HCT116 (cell line): ENCODE measurements at regions not wholly inside any gene's neighbourhood (a gene's known extent, or its start where the extent isn't known, plus 50 kb on each side); places are given as distances from the start of the nearest gene placed in this dataset.

Experiments
- CEBPB ChIP-seq: IDR thresholded peaks from 2 replicates; pipeline ENCODE4 v1.6.1; 2012; ENCODE audit warnings: low read depth
- EZH2 ChIP-seq: fragments of 200-600 bp; sonication (generic); IDR thresholded peaks from 2 replicates; pipeline ENCODE4 v1.6.1; 2017; ENCODE audit warnings: antibody characterized with exemption, mixed run types
- EZH2phosphoT487 ChIP-seq: fragments of 200-600 bp; IDR thresholded peaks from 2 replicates; pipeline ENCODE4 v1.6.1; 2018; ENCODE audit warnings: antibody characterized with exemption, borderline replicate concordance
- JUND ChIP-seq: IDR thresholded peaks from 2 replicates; pipeline ENCODE4 v1.6.1; 2012
- POLR2A ChIP-seq: IDR thresholded peaks from 2 replicates; pipeline ENCODE4 v1.7.0; 2011; ENCODE audit warnings: borderline replicate concordance; ENCODE audit not compliant: insufficient read depth, insufficient read length; ENCODE audit errors: extremely low read depth
- POLR2AphosphoS5 ChIP-seq: IDR thresholded peaks from 2 replicates; pipeline ENCODE4 v1.6.1; 2011; ENCODE audit warnings: mild to moderate bottlenecking, low read depth, low read length, moderate library complexity
- SIN3A ChIP-seq: IDR thresholded peaks from 2 replicates; pipeline ENCODE4 v1.6.1; 2012; ENCODE audit warnings: low read depth
- SP1 ChIP-seq: IDR thresholded peaks from 2 replicates; pipeline ENCODE4 v1.6.1; 2012; ENCODE audit warnings: low read depth
- TCF7L2 ChIP-seq: IDR thresholded peaks from 2 replicates; pipeline ENCODE4 v1.7.0; 2011; ENCODE audit warnings: borderline replicate concordance, inconsistent platforms; ENCODE audit not compliant: insufficient read depth, insufficient read length; ENCODE audit errors: extremely low read depth
- TF ChIP-seq, protein P1 (sequence below), 3 experiments: fragments of 200-600 bp in 1 of 3; sonication (generic) in 1 of 3; IDR thresholded peaks in 2 of 3; conservative IDR thresholded peaks in 1 of 3; 2 replicates each; pipeline ENCODE4 v1.5.1; 2012 to 2017; ENCODE audit warnings: low read depth in 2 of 3, low read length in 2 of 3, antibody characterized with exemption in 1 of 3, borderline replicate concordance in 1 of 3, control low read depth in 1 of 3, mild to moderate bottlenecking in 1 of 3, mixed read lengths in 1 of 3, mixed run types in 1 of 3, moderate library complexity in 1 of 3; ENCODE audit not compliant: insufficient read depth in 1 of 3
- TF ChIP-seq, protein P2 (sequence below): IDR thresholded peaks from 2 replicates; pipeline ENCODE4 v1.6.1; 2012
- TF ChIP-seq, protein P3 (sequence below): IDR thresholded peaks from 2 replicates; pipeline ENCODE4 v1.6.1; 2012
- TF ChIP-seq, protein P4 (sequence below): IDR thresholded peaks from 2 replicates; pipeline ENCODE4 v1.6.1; 2011; ENCODE audit warnings: mild to moderate bottlenecking, low read length, moderate library complexity; ENCODE audit not compliant: insufficient replicate concordance; ENCODE audit errors: extremely low read depth
- TF ChIP-seq, protein P5 (sequence below): IDR thresholded peaks from 2 replicates; pipeline ENCODE4 v1.6.1; 2012; ENCODE audit warnings: low read depth

DNA sequence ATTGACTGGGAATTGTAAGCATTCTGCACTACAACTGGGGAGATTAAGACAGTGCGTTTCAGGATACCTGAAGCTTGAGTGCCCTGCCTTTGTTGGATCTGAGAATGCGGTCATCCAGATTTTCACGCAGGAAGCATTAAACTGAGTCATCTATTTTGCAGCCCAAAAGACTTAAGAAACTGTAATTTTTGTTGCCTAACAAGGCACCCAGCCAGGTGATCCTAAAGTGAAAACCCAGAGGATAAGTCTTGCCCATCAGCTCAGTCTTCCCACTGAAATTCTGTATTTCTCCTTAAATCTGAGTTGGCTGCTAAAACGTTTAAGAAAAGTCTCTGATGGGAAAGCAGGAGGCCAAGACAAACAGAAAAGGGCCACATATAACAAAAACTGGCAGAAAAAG, 242.5 kb upstream of the TMCO5A start:
- TF ChIP-seq POLR2A (no peak), POLR2AphosphoS5 (no peak), EZH2 (no peak), CEBPB (no peak), SIN3A (no peak), EZH2phosphoT487 (no peak), JUND (no peak), SP1 (no peak), TCF7L2 (no peak)
- TF ChIP-seq, protein P1, sequence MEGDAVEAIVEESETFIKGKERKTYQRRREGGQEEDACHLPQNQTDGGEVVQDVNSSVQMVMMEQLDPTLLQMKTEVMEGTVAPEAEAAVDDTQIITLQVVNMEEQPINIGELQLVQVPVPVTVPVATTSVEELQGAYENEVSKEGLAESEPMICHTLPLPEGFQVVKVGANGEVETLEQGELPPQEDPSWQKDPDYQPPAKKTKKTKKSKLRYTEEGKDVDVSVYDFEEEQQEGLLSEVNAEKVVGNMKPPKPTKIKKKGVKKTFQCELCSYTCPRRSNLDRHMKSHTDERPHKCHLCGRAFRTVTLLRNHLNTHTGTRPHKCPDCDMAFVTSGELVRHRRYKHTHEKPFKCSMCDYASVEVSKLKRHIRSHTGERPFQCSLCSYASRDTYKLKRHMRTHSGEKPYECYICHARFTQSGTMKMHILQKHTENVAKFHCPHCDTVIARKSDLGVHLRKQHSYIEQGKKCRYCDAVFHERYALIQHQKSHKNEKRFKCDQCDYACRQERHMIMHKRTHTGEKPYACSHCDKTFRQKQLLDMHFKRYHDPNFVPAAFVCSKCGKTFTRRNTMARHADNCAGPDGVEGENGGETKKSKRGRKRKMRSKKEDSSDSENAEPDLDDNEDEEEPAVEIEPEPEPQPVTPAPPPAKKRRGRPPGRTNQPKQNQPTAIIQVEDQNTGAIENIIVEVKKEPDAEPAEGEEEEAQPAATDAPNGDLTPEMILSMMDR (IDR thresholded peaks at IDR 0.05 in 2 of 3, conservative IDR thresholded peaks at IDR 0.05 in 1 of 3; ENCODE audit: borderline replicate concordance in 1 of 3, insufficient read depth in 1 of 3, low read depth in 2 of 3, low read length in 2 of 3), result no peak
- TF ChIP-seq, protein P2, sequence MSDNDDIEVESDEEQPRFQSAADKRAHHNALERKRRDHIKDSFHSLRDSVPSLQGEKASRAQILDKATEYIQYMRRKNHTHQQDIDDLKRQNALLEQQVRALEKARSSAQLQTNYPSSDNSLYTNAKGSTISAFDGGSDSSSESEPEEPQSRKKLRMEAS, result no peak
- TF ChIP-seq, protein P3, sequence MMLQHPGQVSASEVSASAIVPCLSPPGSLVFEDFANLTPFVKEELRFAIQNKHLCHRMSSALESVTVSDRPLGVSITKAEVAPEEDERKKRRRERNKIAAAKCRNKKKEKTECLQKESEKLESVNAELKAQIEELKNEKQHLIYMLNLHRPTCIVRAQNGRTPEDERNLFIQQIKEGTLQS, result no peak
- TF ChIP-seq, protein P4, sequence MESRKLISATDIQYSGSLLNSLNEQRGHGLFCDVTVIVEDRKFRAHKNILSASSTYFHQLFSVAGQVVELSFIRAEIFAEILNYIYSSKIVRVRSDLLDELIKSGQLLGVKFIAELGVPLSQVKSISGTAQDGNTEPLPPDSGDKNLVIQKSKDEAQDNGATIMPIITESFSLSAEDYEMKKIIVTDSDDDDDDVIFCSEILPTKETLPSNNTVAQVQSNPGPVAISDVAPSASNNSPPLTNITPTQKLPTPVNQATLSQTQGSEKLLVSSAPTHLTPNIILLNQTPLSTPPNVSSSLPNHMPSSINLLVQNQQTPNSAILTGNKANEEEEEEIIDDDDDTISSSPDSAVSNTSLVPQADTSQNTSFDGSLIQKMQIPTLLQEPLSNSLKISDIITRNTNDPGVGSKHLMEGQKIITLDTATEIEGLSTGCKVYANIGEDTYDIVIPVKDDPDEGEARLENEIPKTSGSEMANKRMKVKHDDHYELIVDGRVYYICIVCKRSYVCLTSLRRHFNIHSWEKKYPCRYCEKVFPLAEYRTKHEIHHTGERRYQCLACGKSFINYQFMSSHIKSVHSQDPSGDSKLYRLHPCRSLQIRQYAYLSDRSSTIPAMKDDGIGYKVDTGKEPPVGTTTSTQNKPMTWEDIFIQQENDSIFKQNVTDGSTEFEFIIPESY, result no peak
- TF ChIP-seq, protein P5, sequence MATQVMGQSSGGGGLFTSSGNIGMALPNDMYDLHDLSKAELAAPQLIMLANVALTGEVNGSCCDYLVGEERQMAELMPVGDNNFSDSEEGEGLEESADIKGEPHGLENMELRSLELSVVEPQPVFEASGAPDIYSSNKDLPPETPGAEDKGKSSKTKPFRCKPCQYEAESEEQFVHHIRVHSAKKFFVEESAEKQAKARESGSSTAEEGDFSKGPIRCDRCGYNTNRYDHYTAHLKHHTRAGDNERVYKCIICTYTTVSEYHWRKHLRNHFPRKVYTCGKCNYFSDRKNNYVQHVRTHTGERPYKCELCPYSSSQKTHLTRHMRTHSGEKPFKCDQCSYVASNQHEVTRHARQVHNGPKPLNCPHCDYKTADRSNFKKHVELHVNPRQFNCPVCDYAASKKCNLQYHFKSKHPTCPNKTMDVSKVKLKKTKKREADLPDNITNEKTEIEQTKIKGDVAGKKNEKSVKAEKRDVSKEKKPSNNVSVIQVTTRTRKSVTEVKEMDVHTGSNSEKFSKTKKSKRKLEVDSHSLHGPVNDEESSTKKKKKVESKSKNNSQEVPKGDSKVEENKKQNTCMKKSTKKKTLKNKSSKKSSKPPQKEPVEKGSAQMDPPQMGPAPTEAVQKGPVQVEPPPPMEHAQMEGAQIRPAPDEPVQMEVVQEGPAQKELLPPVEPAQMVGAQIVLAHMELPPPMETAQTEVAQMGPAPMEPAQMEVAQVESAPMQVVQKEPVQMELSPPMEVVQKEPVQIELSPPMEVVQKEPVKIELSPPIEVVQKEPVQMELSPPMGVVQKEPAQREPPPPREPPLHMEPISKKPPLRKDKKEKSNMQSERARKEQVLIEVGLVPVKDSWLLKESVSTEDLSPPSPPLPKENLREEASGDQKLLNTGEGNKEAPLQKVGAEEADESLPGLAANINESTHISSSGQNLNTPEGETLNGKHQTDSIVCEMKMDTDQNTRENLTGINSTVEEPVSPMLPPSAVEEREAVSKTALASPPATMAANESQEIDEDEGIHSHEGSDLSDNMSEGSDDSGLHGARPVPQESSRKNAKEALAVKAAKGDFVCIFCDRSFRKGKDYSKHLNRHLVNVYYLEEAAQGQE, result no peak
